Stimulated activated CD8-positive, alpha-beta memory T cell treated with anti-CD3 and anti-CD28 coated beads, Interleukin-15, amount 100 ng/mL, for 24 hours (primary cell): ENCODE measurements at regions not wholly inside any gene's neighbourhood (a gene's known extent, or its start where the extent isn't known, plus 50 kb on each side); places are given as distances from the start of the nearest gene placed in this dataset.

Source experiments
- DNase-seq: peaks from one replicate; pipeline ENCODE4 v3.0.0-alpha.2; 2020; ENCODE audit warnings: low read depth

GRCh38 chr2:8455236-8456150 lies 226.4 kb upstream of the ID2 start:
- DNase-seq, result no peak

GRCh38 chr2:8456151-8457091 lies 225.4 kb upstream of the ID2 start:
- no peak for DNase-seq

GRCh38 chr2:8457092-8457481 lies 224.8 kb upstream of the ID2 start:
- DNase-seq, result no peak

DNA sequence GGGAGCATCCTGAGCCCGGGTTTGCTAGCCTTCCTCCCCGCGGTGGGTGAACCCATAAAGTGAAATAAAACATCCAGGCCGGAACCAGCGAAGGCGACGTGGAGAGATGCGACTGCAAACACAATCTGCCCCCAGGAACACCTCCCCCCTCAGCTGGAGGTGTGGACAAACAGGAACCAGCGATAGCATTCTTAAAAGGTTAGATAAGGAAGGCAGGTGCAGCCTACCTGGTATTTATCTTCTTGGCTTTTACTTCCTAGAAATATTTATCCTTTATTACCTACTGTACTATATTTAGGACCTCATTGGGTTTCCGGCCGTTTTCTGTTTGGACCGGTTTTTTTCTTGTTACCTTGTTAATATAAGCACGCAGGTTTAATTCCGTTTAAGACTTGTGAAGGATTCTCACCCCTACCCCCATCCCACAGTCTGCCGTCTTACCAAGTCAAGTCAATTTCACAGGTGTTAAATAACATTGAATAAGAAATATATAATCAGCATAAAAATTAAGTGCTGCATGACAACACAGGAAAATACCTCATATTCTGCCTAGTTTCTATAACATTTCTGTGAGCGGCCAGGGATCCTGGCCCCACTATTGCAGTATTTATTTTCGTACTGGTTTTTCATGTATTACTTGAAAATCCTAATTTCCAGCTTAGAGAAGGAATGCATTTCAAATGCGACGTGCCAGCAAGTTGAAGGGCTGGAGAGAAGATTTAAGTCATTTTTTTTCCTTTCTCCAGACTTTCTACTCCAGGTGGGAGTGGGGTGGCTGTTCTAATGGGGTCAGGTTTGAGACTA lies 224.0 kb upstream of the ID2 start:
- DNase-seq, result no peak

DNA sequence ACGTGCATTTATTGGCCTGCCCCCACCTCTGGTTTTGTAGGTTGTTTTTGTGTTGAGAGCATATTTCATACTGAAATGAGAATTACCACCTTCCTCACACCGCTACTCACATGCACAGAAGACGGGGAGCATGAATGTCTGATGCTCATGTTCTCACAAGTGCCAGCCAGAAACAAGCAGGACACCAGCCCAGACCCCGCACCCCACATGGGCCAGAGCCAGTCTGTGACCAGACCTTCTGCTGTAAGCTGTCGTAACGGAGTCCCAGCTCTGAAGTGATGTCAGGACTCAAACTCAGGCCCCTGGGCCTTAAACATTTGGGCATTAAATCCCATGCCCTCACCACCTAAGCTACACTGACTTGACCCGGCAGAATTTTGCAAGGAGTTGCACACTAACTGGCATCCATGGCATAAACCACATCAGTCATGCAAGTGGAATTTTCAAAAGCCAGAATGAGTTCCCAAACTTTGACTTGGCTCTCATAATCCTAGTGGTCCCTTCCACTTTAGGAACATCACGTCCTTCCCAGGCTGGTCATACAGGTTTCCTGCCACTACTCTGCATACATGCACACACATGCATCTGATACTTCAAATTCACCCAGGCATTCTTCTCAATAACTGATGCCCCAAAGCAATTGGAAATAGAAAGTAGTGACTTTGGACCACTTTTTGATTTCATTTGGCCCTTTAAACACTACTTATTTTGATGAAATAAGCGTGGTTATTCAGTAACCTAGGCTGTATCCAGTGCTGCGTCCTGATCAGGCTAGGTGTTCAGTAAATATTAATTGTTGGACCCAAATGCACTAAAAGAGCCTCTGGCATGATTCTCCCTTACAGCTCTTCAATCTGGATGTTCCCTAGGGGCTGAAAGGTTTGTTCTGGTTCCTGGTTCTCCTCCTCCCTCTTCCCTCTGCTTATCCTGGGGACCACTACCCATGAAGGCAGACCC lies 223.1 kb upstream of the ID2 start:
- no peak for DNase-seq

DNA sequence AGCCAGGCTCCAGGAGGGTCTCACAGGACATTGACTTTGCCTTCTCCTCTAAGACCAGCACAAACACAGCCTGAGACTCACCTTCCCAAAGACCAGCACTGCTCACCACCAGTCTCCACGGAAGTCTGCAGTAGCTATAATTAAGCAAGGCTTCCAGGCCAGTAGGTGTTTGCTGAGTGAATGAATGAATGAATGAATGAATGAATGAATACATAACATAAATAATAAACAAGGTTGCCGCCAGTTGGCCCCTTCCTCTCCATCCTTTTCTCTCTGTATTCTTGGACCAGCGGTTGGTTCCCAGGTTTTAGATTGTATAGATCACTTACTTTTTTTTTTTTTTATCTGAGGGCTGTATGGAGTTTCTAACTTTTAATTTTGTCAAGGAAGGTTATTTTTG lies 222.4 kb upstream of the ID2 start:
- no peak for DNase-seq

- DNase-seq, result no peak
These were observed 220.5 kb upstream of the ID2 start for GRCh38 chr2:8461341-8461740.

GRCh38 chr2:8462280-8462679 lies 219.6 kb upstream of the ID2 start:
- no peak for DNase-seq

- DNase-seq, result no peak
These were observed 218.8 kb upstream of the ID2 start for GRCh38 chr2:8462899-8463648.

DNA sequence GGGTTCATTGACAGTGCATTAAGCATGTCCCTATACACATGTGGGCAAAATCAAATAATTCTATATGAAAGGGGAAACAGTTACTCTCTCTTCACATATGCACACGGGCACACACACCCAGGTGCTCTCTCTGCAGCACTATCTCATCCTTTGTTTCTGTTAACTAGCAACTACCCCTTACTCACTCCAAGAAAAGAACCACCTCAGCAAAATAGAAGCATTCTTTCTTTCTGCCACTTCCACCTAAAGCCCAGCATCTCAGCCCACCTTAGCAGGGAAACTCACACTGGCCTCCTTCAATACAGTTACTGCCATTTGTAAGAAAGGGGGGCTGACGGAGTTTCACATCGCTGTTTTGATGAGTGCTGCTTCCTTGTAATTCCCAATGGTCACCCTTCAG lies 216.3 kb upstream of the ID2 start:
- DNase-seq, result no peak

DNA sequence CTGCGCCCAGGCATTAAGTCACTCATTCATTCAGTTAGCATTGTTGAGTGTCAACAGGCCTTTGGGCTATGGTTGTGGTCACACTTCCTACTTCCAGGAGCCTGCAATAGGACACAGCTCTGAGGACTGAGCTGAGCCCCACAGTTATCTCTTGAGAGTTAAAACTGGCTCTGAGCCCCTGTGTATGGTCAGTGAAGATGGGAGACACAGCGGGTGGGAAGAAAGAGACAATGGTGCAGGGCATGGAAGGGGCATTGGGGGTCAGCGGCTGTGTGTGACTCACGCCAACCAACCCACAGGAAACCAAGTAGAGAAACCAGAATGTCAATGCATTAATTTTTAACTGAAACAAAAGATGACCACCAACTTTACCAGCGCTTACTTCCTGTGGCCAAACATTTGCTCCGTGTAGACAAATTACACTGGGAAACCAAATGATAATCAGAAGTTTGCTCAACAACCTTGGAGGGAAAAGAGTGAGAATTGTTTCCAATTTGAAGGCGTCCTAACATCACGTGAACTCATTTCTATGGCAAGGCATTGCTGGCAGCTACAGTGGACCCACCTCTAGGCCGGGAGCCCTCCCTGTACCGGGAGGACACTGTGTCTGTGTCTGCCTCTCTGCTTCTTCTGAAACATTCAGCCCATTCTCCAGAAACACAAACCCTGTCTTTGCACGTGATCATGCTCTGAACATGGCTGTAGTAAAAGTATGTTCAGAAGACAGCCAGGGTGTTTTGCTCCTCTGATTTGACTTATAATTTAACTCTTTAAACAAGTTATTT lies 212.0 kb upstream of the ID2 start:
- no peak for DNase-seq

- no peak for DNase-seq
These were observed 209.1 kb upstream of the ID2 start for GRCh38 chr2:8472545-8473323.

DNA sequence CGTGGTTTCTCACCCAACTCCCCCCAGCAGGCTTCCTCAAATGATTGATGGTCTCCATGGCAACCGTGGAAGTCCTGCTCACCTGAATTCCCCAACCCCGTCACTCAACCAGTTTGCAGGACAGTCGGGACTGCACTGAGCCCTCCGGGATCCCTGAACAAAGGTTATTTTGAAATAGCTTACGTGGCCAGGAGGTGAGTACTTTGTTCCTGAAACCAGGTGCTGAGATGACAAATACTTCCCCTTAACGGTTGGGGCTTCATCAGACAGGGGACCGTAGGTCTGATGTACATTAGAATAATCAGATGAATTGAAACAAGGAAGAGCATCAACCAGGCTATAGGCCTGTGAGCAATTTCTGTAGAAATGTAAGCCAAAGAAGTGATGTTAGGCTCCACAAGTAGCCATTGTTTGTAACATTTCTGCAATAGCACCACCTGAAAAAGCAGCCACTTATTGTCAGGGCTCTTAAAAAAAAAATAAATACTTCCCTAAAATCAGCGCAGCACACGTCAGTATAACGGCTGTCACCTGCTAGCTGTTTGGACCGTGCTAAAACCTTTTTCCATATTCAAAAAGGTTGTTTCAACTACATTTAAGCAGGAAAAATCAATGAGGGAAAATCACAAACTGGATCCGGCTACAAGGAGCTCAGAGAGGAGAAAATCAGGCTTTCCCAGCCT lies 206.4 kb upstream of the ID2 start:
- DNase-seq, result no peak

- no peak for DNase-seq
These were observed 204.0 kb upstream of the ID2 start for GRCh38 chr2:8477552-8478470.

DNA sequence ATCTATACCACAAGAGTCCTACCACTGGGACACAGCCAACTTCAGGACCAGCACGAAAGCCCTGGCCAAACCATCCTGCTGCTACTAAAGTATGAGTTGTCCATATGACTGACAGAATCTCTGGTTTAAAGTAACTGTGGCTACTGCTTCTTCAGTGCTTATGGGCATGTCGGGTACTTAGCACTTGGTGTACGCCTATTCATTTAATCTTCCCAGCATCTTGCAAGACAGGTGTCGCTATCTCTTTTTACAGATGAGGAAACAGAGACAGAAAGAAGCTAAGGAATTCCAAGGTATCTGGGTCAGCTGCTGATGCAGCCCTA lies 203.4 kb upstream of the ID2 start:
- no peak for DNase-seq

DNA sequence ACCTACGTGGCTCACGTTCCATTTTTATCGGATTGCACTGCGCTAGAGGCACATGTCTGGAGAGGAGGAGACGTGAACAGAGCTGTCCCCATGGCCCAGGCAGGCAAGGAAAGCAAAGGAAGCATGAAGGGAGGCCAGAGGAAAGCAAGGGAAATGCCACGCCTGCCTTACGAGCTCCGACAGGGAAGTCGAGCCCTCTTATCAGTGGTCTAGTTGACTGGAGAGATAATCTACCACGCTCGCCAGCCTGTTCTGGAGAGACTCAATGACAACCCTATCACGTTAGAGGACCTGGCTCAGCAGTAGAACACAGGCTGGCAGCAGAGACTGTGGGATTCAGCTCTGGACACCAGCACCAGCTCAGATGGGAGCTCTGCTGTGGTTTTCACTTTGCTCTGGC lies 202.6 kb upstream of the ID2 start:
- no peak for DNase-seq

GRCh38 chr2:8480915-8481314 lies 200.9 kb upstream of the ID2 start:
- DNase-seq, result no peak
